Activated T-cell treated with anti-CD3 and anti-CD28 coated beads for 48 hours (primary cell): ENCODE measurements at regions not wholly inside any gene's neighbourhood (a gene's known extent, or its start where the extent isn't known, plus 50 kb on each side); places are given as distances from the start of the nearest gene placed in this dataset.

Source experiments
- DNase-seq: peaks from one replicate; pipeline ENCODE4 v3.0.0-alpha.2; 2020; ENCODE audit warnings: low read depth

DNA sequence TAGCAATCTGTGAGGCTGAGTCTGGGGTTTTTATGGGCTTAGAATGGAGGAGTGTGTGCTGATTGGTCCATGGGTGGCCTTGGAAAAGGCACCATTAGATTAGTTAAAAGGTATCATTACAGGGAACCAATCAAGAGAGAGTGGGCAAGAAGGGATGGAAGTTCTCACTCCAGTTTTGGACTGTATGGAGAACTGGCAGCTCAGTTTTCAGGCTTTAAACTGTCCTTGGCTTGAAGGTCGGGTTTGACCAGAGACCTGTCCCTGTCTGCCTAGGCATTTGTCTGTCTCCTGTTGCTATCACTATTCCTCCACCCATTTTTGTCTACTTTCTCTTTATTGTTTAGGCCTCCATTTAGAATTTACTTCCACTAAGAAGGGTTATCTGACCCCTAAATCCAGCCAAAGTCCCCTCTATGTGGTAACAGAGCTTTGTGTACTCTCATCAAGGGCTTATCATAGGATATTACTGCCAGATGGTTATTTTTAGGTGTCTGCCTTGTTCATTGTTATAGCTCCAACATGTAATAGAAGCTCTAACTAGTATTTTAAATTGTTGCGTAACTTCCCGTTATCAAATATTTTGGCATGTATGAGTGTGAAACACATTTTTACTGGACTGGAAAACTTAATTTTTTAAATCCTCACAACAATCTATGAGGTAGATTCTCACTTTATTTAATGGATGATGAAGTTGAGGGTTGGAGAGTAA is 133.3 kb upstream of the SLC10A2 start:
- DNase-seq = no peak

DNA sequence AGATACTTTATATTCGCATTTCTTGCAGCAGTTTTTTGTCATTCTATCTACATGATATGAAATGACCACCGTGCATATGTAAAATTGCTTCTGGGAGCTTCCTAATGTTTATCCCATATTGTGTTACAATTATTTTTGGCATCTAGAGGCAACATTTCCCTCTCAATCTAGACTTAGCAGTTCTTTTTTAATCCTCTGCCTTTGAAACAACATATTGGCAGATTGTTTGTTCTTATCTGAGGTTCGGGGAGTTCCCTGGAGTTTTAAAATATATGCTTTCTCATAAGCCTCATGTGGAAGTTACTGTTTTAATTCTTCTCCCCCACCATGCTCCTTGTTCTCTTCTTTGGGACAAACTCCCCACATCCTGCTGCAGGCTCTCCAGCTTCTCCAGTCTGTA is 130.1 kb upstream of the SLC10A2 start:
- no peak for DNase-seq

DNA sequence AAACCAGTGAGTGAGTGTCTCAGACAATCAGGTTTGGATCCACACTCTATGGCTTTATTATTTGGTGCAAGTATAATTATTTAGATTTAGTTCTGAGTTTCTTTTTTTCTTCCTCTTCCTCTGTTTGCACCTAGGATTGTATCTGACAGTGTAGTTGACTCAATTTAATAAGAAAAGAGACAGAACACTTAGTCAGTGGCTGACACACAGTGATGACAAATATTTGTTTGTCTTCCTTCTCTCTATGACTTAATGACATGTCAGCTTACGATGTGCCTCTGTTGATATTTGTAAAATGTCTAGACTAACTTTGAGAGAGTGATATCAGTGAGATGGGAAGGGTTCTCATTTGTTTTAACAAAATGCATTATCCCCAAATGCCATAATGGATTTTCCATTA is 129.5 kb upstream of the SLC10A2 start:
- DNase-seq = no peak

DNA sequence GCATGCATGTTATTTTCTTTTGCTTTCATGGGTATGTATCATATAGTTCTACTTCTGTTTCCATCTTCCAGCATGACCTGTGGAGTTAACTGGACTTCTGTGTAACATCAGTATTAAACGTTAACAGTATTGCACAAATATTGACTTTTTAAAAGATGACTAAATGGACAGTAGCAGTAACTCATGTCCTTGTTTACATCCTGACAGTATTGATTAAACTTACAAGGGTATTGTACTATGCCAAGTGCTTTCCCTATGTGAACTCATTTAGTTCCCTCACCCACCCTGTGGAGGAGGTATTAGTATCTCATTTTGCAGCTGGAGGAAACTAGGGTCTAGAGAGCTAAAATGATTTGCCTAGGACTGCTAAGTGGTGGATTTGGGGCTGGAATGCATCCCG is 128.7 kb upstream of the SLC10A2 start:
- DNase-seq = no peak

DNA sequence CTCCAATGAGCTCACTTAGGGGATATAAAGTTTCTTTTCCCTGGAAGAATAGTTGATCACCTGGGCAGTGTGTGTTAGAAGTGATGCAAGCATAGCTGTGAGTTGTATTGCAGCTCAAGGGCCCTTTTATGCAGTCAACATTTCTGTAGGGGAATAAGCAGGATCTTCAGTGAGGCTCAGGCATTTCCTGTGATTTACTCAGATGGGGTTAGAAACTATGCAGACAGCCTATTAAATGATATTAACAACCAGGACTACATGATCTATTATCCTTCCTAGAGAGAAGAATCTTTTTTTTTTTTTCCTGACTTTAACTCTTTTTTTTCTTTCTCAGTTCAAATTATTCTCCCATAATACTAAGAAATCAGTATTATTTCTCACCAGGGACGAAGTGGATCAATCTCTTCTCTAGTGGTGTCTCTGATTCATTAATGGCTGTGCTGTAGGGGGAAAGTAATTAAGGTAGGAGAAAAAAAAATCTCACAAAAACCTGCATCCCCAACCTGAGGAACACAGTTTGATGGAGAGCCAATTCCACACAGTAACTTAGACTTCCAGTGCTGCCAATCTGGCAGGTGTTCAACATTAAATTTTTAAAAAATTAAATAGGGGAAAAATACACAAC is 126.4 kb upstream of the SLC10A2 start:
- DNase-seq = no peak

DNA sequence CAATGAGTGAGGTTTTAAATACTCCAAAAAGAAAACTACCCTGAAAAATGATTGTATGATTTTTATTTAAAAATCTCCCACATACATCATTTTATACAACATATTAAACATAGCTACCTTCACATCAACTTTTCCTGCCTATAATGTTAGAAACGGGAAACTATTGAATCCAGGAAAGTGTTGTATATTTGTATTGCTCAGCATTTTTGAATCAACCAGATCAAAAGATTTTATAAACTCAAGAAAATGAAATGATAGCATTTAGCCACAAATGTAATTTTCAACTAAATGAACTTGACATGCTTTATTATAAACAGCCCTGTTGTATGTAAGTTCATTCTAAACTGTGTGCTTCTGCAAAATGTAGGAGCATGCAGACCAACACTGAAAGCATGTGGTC is 124.6 kb upstream of the SLC10A2 start:
- DNase-seq = no peak

DNA sequence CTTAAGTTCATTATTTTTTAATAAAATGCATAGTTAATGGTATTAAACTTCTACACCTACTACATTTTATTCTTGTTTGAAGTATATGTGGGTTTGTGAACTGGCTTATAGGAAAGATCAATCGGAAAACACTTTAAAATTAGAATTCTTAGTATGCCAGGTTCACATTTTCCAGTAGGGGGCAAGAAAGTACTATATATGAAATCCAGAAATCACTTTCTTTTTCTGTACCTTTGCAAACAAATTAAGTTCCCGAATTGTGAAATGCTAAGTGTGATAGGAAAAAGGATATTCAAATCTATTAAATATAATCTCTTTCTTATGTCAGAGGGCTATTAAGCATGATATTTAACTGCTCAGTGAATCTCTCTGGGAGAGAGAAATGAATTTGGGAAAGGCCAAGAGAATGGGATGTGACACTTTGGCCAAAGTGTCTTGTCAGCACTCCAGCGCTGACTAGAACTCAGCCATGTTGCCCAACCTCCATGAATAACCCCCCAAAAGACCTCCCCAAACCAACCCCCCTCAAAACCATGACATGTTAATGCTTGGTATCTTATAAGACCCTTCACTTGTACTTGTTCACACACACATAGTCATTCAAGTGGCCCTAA is 122.6 kb upstream of the SLC10A2 start:
- no peak for DNase-seq

DNA sequence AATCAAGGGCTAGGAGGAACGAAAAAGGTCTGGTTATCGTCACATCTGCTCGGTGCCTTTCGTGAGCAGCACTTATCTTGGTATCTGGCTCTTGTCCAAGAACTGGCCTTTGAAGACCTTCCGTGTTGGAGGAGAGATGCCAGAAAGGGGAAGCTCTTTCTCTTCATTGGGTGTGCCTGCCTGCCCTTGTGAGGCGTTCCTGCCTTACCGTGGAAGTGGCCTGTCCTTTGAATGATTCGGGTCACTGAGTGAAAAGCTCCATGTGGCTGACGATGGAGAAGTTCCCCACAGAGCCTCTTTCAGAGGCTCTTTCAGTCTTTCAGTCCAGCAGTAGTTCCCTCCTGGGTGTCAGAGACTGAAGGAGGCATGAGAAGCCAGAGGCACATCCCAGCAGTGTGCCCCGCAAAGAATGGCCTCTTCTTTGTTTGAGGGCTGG is 121.5 kb upstream of the SLC10A2 start:
- DNase-seq = no peak

DNA sequence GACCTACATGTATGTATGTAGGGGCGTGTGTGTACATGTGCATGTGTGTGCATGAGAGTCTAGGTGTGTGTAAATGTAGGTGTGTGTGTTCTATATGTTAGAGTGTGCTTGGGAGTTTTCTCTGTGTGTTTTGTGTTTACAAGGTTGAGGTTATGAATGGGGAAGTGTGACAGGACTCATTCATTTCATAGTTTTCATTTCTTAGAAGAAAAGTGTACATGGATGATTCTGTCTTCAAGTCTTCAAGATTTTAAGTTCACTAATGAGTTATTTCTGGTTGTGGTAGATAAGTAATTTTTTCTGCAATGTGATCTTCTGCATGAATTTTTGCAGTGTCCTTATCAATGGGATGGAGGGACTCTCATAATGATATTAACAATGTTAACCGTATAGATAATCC is 118.2 kb upstream of the SLC10A2 start:
- no peak for DNase-seq

DNA sequence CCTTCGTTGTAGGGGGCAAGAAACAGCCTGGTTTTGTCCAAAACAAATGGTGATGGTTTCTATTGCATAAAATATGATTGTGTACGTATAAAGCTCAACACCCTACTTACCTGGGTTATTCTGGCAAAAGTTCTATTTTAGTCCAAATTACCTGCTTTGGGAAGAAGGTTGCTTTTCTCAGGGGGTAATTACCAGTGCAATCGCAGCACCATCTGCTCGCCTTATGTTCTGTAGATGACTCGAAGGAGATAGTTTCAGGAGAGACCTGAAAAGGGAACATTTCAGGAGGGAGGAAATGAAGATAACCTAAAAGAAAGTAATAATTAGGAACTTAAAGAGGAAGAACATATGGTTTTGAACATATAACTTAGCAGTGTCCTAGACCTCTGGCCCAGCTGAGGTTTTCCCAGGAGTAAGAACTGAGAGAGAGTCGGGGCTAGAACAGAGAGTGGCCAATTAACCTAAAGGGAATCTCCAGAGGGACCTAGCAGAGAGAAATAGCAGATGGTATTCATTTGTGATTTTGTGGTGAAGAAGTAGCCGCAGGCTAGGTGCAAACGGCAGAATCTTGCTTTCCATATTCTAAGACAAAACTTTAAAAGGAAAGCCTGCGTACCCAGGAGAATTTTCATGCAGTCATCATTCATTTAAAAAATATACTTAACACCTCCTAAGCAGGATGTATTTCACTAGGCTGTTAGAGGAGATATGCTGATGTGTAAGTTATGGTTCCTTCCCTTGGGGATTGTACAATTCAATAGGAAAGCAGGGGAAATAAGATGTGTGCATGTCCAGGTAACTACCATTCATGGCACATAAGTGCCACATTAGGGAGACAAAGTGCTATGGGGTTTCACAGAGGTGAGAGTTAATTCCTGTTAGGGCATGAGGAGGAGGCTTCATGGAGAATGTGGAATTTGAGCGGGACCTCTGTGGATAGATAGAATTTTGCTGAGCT is 113.0 kb upstream of the SLC10A2 start:
- no peak for DNase-seq

DNA sequence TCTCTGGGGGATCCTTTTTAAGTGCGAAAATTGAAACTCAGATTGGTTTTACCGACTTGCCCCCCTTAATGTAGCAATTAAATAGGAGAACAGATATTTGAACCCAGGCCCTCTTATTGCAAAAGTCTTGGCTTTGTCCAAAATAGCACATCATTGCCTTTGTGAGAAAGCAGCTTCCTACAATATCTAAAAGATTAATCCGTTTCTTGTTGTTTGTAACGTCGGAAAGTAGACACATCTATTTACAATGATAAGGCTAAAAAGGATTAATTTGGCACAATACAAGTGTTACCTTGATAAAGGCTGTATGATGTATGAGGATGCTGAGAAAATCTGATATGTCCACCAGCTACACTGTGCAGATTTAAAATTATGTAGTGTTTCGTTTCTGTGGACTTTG is 108.7 kb upstream of the SLC10A2 start:
- DNase-seq = no peak

DNA sequence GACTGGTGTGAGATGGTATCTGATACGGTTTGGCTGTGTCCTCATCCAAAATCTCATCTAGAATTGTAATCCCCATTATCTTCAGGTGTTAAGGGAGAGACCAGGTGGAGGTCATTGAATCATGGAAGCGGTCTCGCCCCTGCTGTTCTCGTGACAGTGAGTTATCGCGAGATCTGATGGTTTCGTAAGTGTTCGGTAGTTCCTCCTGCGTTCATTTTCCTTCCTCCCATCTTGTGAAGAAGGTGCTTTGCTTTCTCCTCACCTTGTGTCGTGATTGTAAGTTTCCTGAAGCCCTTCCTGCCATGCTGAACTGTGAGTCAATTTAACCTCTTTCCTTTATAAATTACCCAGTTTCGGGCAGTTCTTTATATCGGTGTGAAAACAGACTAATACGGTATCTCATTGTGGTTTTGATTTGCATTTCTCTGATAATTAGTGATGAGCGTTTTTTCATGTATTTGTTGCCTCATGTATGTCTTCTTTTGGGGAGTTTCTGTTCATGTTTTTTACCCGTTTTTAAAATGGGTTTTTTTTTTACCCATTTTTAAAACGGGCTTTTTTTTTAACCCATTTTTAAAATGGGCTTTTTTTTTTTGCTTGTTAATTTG is 102.8 kb upstream of the SLC10A2 start:
- DNase-seq = no peak

DNA sequence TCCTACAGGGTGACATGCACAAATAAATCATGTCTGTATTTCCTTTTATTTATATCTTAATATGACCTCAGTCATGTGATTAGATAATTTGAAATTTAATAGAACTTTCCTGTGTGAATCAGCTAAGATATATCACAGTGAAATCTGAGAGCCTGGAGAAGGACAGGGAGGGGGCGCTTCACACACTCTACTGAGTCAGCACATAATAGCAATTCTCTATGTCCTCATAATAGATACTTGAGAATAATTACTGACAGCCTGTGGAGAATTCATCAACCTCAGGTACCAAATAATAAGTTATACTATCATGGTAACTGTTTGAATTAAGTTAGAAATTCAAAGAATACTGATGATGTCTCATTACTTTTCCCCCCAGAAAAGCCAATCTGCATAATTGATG is 98.0 kb upstream of the SLC10A2 start:
- no peak for DNase-seq

DNA sequence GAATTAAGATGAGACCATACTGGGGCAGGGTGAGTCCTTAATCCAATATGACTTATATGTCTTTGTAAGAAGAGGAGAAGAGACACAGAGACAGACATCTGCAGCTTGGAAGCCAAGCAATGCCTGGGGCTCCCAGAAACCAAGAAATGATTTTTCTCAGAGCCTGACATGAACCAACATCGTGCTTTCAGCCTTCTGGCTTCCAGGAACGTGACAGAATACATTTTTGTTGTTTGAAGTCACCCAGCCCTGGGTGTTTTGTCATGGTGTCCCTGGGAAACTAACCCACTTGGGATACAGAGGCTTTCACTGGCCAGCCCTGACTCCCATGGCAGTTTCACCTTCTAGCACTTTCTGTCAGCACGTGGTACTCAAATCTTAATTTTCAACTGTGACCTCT is 95.3 kb upstream of the SLC10A2 start:
- no peak for DNase-seq

DNA sequence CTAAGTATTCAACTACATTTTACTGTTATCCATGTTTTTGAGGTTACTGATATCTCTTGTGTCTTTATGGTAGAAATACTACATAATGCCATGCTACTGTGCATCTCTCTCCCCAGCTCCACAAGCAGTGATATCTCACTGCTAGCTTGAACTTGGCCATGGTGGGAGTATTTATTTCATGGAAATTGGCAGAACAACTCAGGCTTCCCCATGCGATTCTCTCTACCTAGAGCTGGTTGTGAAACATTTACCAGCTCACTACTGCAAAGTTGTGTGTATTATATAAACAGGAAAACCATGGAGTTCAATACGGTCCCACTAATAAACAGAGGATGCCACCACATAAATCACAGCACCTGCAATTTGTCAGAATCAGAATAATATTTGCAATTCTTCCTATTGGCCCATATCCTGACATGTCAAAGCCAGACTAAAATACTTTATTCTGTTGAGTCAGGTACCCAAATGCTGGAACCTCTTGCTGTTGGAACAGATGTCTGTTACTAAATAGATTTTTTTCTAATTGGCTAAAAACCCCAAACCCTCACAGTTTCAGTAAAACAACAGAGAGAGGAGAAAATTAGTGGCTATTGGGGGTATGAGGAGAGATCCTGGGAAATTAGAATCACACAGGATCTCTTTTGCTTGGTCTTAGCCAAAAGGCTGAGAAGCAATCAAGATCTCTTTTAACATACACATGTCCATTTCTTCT is 91.4 kb upstream of the SLC10A2 start:
- no peak for DNase-seq

DNA sequence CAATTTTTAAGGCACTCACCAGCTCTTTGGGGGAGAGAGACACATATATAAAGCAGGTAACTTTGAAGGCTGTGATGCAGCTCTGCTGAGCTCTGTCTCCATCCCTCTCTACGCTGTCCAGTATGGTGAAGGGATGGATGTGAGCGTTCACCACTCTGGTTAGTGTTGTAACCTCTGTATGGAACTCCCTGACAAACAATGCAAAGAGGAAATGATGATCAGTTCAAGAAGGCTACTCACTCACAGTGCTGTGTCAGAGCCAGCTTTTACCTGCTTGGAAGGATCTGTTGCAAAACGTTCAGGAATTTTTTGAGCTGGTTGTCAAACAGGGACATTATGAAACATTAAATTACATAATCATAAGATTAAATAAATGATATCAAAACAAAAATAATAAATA is 90.8 kb upstream of the SLC10A2 start:
- DNase-seq = no peak

DNA sequence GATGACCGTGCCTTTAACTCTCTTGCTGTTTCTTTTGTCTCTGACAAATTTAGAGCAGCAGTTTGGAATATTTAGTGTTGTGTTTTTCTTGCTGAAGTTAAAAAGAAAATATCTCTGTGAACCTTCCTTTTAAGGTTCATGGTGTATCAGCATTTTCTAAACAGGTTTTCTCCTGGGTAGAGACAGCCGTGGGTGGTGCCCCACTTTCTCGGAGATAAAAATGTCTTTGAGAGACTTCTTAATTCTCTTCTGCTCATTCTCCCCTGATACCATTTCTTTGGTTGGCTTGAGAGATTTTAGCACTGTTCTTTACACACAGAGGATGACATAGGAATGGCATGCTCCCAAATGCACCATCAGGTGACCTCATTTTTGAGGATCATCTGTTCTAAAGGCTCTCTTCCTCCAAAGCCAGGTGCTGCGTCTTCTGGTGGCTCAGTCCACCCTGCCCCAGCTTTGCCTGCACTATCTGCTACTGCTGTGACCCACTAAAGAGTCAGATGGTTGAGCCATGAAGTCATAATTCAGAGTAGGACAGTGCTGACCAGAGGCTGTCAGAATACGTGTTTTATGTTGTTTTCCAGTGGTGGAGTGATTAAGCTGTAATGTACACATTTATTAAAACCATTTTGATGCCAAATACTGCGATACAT is 90.3 kb upstream of the SLC10A2 start:
- no peak for DNase-seq

DNA sequence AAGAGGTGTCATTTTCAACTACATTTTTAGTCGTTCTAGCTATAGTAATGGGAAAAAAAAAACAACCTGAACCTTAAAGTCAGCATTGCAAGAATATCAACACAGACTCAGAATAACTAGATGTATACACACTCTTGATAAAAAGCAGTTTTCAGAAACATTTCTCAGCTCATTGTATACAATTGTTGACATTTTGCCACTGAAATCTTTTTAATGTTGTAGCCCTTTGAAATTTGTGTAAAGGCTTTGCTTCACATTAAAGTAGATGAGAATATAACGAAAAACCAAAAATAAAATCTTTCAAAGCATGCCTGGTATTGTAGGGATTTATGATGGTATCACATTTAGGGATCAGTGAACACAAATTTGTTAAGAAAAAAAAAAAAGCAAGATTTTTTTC is 87.2 kb upstream of the SLC10A2 start:
- DNase-seq = no peak

DNA sequence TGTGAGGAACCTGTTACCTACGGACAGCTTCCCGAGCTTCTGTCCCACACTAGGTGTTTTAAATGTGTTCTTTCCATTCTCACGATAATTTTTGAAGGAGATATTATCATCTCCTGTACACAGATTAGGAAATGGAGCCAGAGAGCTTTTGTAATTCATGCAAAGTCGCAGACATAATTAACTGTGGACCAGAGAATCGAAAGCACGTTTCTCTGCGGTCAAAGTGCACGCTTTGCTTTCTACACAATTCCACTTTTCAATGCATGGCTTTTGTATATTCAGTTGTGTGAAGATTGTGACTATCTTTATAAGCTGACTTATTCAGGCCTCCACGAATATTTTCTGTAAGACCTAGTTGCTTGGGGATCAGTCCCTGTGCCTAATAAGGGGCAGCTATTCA is 81.7 kb upstream of the SLC10A2 start:
- no peak for DNase-seq

DNA sequence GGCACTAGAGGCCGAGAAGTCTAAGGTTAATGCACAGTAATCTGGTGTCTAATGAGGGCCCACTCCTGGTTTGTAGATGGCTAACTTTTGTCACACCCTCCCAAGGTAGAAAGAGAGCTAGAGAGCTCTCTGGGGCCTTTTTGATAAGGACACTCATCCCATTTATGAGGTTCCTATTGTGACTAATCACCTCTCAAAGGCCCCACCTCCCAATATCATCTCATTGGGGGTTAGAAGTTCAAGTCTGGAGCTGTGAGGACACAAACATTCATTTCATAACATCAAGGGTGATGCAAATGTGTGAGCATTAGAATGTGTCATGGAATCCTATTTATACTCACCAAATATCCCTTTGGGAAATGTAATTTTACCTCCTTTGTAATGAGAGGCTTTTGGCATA is 79.2 kb upstream of the SLC10A2 start:
- DNase-seq = no peak

DNA sequence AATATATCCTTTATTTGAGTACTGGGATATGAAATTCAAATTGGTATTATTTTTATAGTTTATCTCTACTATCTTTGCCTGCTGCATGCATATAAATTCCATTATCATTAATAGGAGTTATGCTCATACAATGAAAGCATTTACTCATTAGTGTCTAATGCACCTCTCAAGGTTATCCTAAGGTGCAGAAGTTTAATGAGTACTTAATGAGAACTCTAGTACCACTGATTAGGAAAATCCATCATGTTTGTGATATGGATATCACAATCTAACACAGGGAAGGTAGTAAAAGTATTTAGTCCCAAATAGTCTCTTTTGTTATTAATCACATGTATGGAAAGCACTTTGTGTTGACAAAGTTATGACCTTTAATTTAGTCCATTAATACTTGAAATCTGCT is 77.2 kb upstream of the SLC10A2 start:
- DNase-seq = no peak
